ENCODE measurements at regions not wholly inside any gene's neighbourhood (a gene's known extent, or its start where the extent isn't known, plus 50 kb on each side); places are given as distances from the start of the nearest gene placed in this dataset.

DNA sequence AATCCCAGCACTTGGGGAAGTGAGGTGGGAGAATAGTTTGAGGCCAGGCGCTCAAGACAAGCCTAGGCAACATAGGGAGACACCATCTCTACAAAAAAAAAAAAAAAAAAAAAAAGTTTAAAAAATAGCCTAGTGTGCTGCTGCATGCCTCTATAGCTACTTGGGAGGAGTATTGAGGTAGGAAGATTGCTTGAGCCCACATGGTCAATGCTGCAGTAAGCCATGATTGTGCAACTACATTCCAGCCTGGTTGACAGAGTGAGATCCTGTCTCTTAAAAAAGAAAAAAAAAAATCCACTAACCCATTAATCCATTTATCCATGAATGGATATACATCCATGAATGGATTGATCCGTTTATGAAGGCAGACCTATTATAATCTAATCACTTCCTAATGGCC lies 1064.6 kb upstream of the EYS start:
- TF ChIP-seq, protein P1, sequence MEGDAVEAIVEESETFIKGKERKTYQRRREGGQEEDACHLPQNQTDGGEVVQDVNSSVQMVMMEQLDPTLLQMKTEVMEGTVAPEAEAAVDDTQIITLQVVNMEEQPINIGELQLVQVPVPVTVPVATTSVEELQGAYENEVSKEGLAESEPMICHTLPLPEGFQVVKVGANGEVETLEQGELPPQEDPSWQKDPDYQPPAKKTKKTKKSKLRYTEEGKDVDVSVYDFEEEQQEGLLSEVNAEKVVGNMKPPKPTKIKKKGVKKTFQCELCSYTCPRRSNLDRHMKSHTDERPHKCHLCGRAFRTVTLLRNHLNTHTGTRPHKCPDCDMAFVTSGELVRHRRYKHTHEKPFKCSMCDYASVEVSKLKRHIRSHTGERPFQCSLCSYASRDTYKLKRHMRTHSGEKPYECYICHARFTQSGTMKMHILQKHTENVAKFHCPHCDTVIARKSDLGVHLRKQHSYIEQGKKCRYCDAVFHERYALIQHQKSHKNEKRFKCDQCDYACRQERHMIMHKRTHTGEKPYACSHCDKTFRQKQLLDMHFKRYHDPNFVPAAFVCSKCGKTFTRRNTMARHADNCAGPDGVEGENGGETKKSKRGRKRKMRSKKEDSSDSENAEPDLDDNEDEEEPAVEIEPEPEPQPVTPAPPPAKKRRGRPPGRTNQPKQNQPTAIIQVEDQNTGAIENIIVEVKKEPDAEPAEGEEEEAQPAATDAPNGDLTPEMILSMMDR (IDR thresholded peaks at IDR 0.05; ENCODE audit: poor library complexity), result no peak
- TF ChIP-seq EZH2 (IDR thresholded peaks at IDR 0.05; ENCODE audit: borderline replicate concordance) (no peak), EZH2phosphoT487 (IDR thresholded peaks at IDR 0.05; ENCODE audit: low read depth, severe bottlenecking, unreplicated experiment) (no peak)

Data from hepatocyte (in vitro differentiated cells).